HepG2 (cell line): ENCODE measurements at regions not wholly inside any gene's neighbourhood (a gene's known extent, or its start where the extent isn't known, plus 50 kb on each side); places are given as distances from the start of the nearest gene placed in this dataset.

ENCODE experiments used
- ATAC-seq: fragments of 200-7000 bp; cut with Tn5 transposase; 3 replicates; pipeline ENCODE4 v1.9.1; 2020; ENCODE audit warnings: mild to moderate bottlenecking, moderate library complexity
- BruUV-seq: library from RNA; stranded (reverse); fragments of 400-500 nt; replicated peaks from 2 replicates; lab custom pipeline; 2021; lab: Mats Ljungman, UMichigan
- CTCF ChIA-PET: fragments of 300-600 bp; formaldehyde crosslinking; extraction: SDS; loops from one replicate; lab custom pipeline; 2021; ENCODE audit warnings: low total read pairs, inconsistent platforms, low intra/inter-chr PET ratio; lab: Yijun Ruan, JAX
- POLR2A ChIA-PET: fragments of 350-600 bp; sonication (Branson Sonifier 250); formaldehyde crosslinking; loops from one replicate; lab custom pipeline; 2020; ENCODE audit warnings: antibody characterized with exemption, inconsistent platforms; lab: Yijun Ruan, JAX
- DNase-seq: peaks from one replicate; pipeline ENCODE4 v3.0.0-alpha.2; 2015; ENCODE audit warnings: low spot score
- FAIRE-seq: peaks from 3 replicates; lab custom pipeline; 2011; peaks lifted over from hg19 to GRCh38; lab: Jason Lieb, UNC
- H2AFZ ChIP-seq: one replicate; pipeline ENCODE4 v1.6.1; 2011; ENCODE audit warnings: low read length, inconsistent platforms
- H3K27ac ChIP-seq: fragments of 300-600 bp; 3 replicates; pipeline ENCODE4 v1.8.0; 2011; ENCODE audit warnings: mixed run types, mild to moderate bottlenecking, mixed read lengths, low read length, inconsistent platforms; ENCODE audit not compliant: insufficient read depth; ENCODE audit errors: extremely low read length
- H3K27me3 ChIP-seq, 2 experiments: fragments of 200-600 bp in 1 of 2; 2 replicates in 1 of 2; 3 replicates in 1 of 2; pipeline versions ENCODE4 v1.6.0 to v1.8.0; 2011; ENCODE audit warnings: low read length in 2 of 2, mild to moderate bottlenecking in 2 of 2, moderate library complexity in 2 of 2, inconsistent platforms in 1 of 2; ENCODE audit not compliant: insufficient read depth in 2 of 2, control insufficient read depth in 1 of 2
- H3K36me3 ChIP-seq, 2 experiments: fragments of 200-600 bp in 1 of 2; replicated peaks in 1 of 2; 2 replicates in 1 of 2; 3 replicates in 1 of 2; pipeline versions ENCODE4 v1.5.1 to v1.8.0; 2011; ENCODE audit warnings: low read length in 2 of 2, inconsistent platforms in 1 of 2; ENCODE audit not compliant: insufficient read depth in 2 of 2, control insufficient read depth in 1 of 2
- H3K4me1 ChIP-seq: 2 replicates; pipeline ENCODE4 v1.5.1; 2012; ENCODE audit warnings: low read length, inconsistent platforms; ENCODE audit not compliant: insufficient read depth
- H3K4me2 ChIP-seq: 2 replicates; pipeline ENCODE4 v1.6.0; 2011; ENCODE audit warnings: low read depth, low read length, inconsistent platforms
- H3K4me3 ChIP-seq, 3 experiments: fragments of 200-600 bp in 1 of 3; sonication (generic), shearing (Covaris generic) in 1 of 3; replicated peaks in 1 of 3; 2 replicates each; pipeline ENCODE4 v1.5.1; 2011 to 2016; ENCODE audit warnings: low read length in 3 of 3, inconsistent platforms in 2 of 3, low read depth in 2 of 3, mild to moderate bottlenecking in 2 of 3, control low read depth in 1 of 3, mixed read lengths in 1 of 3; ENCODE audit not compliant: insufficient read depth in 1 of 3
- H3K79me2 ChIP-seq: one replicate; pipeline ENCODE4 v1.6.1; 2011; ENCODE audit warnings: low read length, inconsistent platforms; ENCODE audit not compliant: insufficient read depth
- H3K9ac ChIP-seq: 2 replicates; pipeline ENCODE4 v1.6.0; 2011; ENCODE audit warnings: mild to moderate bottlenecking, low read depth, low read length, inconsistent platforms; ENCODE audit not compliant: insufficient read depth
- H3K9me3 ChIP-seq: 2 replicates; pipeline ENCODE4 v1.5.1; 2012; ENCODE audit warnings: mild to moderate bottlenecking, low read length
- H4K20me1 ChIP-seq: 2 replicates; pipeline ENCODE4 v1.6.0; 2011; ENCODE audit warnings: inconsistent platforms, mild to moderate bottlenecking, low read length, moderate library complexity; ENCODE audit not compliant: insufficient read depth
- CENPT ChIP-seq: sonication (generic); formaldehyde crosslinking; IDR thresholded peaks from 2 replicates; pipeline ENCODE4 v1.8.0; 2022; ENCODE audit warnings: low read depth, mild to moderate bottlenecking, moderate library complexity, missing genetic modification reagents
- KLF16 ChIP-seq, 2 experiments: sonication (generic) in 1 of 2; formaldehyde crosslinking in 1 of 2; IDR thresholded peaks; 2 replicates each; pipeline versions ENCODE4 v1.6.1 to v1.8.0; 2016 to 2023; ENCODE audit warnings: missing genetic modification reagents in 2 of 2, missing compliant biosample characterization in 1 of 2
- KMT2A ChIP-seq: sonication (generic); formaldehyde crosslinking; IDR thresholded peaks from 2 replicates; pipeline ENCODE4 v1.4.0; 2020; ENCODE audit warnings: missing genetic modification reagents
- SOX6 ChIP-seq, 2 experiments: fragments of 450-650 bp in 1 of 2; sonication (generic) in 1 of 2; formaldehyde crosslinking in 1 of 2; IDR thresholded peaks; 2 replicates each; pipeline versions ENCODE4 v1.4.0 to v1.6.1; 2017 to 2020; ENCODE audit warnings: antibody characterized with exemption in 1 of 2, mild to moderate bottlenecking in 1 of 2, missing genetic modification reagents in 1 of 2
- ZBTB1 ChIP-seq: sonication (generic); formaldehyde crosslinking; IDR thresholded peaks from 2 replicates; pipeline ENCODE4 v1.4.0; 2020; ENCODE audit warnings: missing genetic modification reagents, borderline replicate concordance
- ZBTB42 ChIP-seq: sonication (generic); formaldehyde crosslinking; IDR thresholded peaks from 2 replicates; pipeline ENCODE4 v1.5.0; 2020; ENCODE audit warnings: mild to moderate bottlenecking, missing genetic modification reagents
- ZFP37 ChIP-seq: sonication (generic); formaldehyde crosslinking; IDR thresholded peaks from 2 replicates; pipeline ENCODE4 v1.4.0; 2020; ENCODE audit warnings: missing genetic modification reagents, borderline replicate concordance
- ZNF17 ChIP-seq: sonication (generic); formaldehyde crosslinking; IDR thresholded peaks from 2 replicates; pipeline ENCODE4 v1.5.0; 2020; ENCODE audit warnings: mild to moderate bottlenecking, missing genetic modification reagents
- ZNF205 ChIP-seq: IDR thresholded peaks from 2 replicates; pipeline ENCODE4 v1.6.1; 2018; ENCODE audit warnings: missing biosample characterization, missing genetic modification reagents
- ZNF703 ChIP-seq: sonication (generic); formaldehyde crosslinking; IDR thresholded peaks from 2 replicates; pipeline ENCODE4 v1.5.1; 2020; ENCODE audit warnings: missing genetic modification reagents, mild to moderate bottlenecking, moderate library complexity, borderline replicate concordance
- WGBS: methylation state at CpG from one replicate; pipeline ENCODE4 v1.1.6; 2017; ENCODE audit warnings: low lambda C conversion rate; 5-methylcytosine and 5-hydroxymethylcytosine counted together
- in situ Hi-C: cut with HindIII; loops from 2 replicates; pipeline ENCODE4 v1.10.0; 2017; ENCODE audit warnings: low pct_unique_long_range_greater_than_20kb; ENCODE audit not compliant: extremely low pct_ligation_motif_present
- intact Hi-C: fragments of 100-400 bp; cut with micrococcal nuclease; formaldehyde crosslinking; loops from one replicate; pipeline ENCODE4 v1.10.0; 2022; ENCODE audit not compliant: unreplicated experiment
- TF ChIP-seq, protein P1 (sequence below): sonication (generic); formaldehyde crosslinking; conservative IDR thresholded peaks from 2 replicates; pipeline ENCODE4 v1.5.0; 2020; ENCODE audit warnings: missing genetic modification reagents
- TF ChIP-seq, protein P2 (sequence below): sonication (generic); formaldehyde crosslinking; IDR thresholded peaks from 2 replicates; pipeline ENCODE4 v1.4.0; 2020; ENCODE audit warnings: missing genetic modification reagents
- TF ChIP-seq, protein P3 (sequence below): sonication (generic); formaldehyde crosslinking; IDR thresholded peaks from 2 replicates; pipeline ENCODE4 v1.4.0; 2020; ENCODE audit warnings: mild to moderate bottlenecking, missing genetic modification reagents
- TF ChIP-seq, protein P4 (sequence below): sonication (generic); formaldehyde crosslinking; IDR thresholded peaks from 2 replicates; pipeline ENCODE4 v1.4.0; 2020; ENCODE audit warnings: mild to moderate bottlenecking, low read depth, missing genetic modification reagents
- TF ChIP-seq, protein P5 (sequence below): sonication (generic); formaldehyde crosslinking; IDR thresholded peaks from 2 replicates; pipeline ENCODE4 v1.8.0; 2023; ENCODE audit warnings: mild to moderate bottlenecking, missing genetic modification reagents
- TF ChIP-seq, protein P6 (sequence below): sonication (generic); formaldehyde crosslinking; IDR thresholded peaks from 2 replicates; pipeline ENCODE4 v1.5.0; 2020; ENCODE audit warnings: missing genetic modification reagents

DNA sequence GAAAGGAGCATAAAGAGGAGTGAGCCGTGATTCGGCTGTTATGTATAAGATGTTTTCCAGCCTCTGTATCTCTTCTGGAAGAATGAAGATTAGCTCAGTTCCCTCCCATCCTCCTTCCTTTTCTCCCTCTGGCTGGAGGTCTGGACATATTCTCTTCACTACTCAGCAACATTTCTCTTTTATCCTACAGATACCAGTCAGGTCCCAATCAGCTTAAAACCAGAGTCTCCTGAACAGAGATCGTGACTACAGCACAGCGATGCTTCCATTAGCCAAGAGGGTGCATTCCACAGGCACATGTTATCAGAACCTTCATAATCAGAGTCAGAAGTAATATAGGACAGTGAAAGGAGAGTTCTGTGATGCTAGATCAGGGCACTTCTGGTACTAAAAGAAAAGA lies 133.9 kb upstream of the SOX4 start:
- FAIRE-seq (no peak), ATAC-seq (no peak), DNase-seq (no peak)
- ChIA-PET POLR2A (no interaction called here), CTCF (no interaction called here)
- in situ Hi-C loops: no loop called here
- no peak overlapping the region for H3K4me3 ChIP-seq
- H2AFZ ChIP-seq: no peak overlapping the region
- H3K9ac ChIP-seq: no peak overlapping the region
- no peaks in the 10 kb centered on the region for H4K20me1 ChIP-seq
- intact Hi-C loops: no loop called here
- H3K4me2 ChIP-seq: no peak overlapping the region
- no peak overlapping the region for H3K27ac ChIP-seq
- no peaks in the 10 kb centered on the region for H3K79me2 ChIP-seq
- peaks cover 35% of the 10 kb centered on the region for H3K4me1 ChIP-seq
- no peaks in the 10 kb centered on the region for H3K27me3 ChIP-seq
- 61% methylated on average over 4 of the region's 4 CpGs for WGBS
- H3K36me3 ChIP-seq: no peaks in the 10 kb centered on the region
- no TSS peak for BruUV-seq
- H3K9me3 ChIP-seq: no peaks in the 10 kb centered on the region
- TF ChIP-seq, protein P1, sequence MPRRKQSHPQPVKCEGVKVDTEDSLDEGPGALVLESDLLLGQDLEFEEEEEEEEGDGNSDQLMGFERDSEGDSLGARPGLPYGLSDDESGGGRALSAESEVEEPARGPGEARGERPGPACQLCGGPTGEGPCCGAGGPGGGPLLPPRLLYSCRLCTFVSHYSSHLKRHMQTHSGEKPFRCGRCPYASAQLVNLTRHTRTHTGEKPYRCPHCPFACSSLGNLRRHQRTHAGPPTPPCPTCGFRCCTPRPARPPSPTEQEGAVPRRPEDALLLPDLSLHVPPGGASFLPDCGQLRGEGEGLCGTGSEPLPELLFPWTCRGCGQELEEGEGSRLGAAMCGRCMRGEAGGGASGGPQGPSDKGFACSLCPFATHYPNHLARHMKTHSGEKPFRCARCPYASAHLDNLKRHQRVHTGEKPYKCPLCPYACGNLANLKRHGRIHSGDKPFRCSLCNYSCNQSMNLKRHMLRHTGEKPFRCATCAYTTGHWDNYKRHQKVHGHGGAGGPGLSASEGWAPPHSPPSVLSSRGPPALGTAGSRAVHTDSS (CRISPR knock-in tag): no peak
- TF ChIP-seq KLF16 (CRISPR knock-in tag; IDR thresholded peaks at IDR 0.05) (no peak), ZNF703 (CRISPR knock-in tag) (no peak), CENPT (CRISPR knock-in tag) (no peak), ZFP37 (no peak), KMT2A (CRISPR knock-in tag) (no peak), ZBTB42 (CRISPR knock-in tag) (no peak), SOX6 (IDR thresholded peaks at IDR 0.05) (no peak), SOX6 (CRISPR knock-in tag; IDR thresholded peaks at IDR 0.05) (no peak), ZNF205 (CRISPR knock-in tag) (no peak), ZBTB1 (CRISPR knock-in tag) (no peak), ZNF17 (CRISPR knock-in tag) (no peak)
- TF ChIP-seq, protein P2, sequence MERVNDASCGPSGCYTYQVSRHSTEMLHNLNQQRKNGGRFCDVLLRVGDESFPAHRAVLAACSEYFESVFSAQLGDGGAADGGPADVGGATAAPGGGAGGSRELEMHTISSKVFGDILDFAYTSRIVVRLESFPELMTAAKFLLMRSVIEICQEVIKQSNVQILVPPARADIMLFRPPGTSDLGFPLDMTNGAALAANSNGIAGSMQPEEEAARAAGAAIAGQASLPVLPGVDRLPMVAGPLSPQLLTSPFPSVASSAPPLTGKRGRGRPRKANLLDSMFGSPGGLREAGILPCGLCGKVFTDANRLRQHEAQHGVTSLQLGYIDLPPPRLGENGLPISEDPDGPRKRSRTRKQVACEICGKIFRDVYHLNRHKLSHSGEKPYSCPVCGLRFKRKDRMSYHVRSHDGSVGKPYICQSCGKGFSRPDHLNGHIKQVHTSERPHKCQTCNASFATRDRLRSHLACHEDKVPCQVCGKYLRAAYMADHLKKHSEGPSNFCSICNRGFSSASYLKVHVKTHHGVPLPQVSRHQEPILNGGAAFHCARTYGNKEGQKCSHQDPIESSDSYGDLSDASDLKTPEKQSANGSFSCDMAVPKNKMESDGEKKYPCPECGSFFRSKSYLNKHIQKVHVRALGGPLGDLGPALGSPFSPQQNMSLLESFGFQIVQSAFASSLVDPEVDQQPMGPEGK (CRISPR knock-in tag): no peak
- TF ChIP-seq, protein P3, sequence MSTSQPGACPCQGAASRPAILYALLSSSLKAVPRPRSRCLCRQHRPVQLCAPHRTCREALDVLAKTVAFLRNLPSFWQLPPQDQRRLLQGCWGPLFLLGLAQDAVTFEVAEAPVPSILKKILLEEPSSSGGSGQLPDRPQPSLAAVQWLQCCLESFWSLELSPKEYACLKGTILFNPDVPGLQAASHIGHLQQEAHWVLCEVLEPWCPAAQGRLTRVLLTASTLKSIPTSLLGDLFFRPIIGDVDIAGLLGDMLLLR (CRISPR knock-in tag): no peak
- TF ChIP-seq, protein P4, sequence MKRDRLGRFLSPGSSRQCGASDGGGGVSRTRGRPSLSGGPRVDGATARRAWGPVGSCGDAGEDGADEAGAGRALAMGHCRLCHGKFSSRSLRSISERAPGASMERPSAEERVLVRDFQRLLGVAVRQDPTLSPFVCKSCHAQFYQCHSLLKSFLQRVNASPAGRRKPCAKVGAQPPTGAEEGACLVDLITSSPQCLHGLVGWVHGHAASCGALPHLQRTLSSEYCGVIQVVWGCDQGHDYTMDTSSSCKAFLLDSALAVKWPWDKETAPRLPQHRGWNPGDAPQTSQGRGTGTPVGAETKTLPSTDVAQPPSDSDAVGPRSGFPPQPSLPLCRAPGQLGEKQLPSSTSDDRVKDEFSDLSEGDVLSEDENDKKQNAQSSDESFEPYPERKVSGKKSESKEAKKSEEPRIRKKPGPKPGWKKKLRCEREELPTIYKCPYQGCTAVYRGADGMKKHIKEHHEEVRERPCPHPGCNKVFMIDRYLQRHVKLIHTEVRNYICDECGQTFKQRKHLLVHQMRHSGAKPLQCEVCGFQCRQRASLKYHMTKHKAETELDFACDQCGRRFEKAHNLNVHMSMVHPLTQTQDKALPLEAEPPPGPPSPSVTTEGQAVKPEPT (CRISPR knock-in tag): no peak
- TF ChIP-seq, protein P5, sequence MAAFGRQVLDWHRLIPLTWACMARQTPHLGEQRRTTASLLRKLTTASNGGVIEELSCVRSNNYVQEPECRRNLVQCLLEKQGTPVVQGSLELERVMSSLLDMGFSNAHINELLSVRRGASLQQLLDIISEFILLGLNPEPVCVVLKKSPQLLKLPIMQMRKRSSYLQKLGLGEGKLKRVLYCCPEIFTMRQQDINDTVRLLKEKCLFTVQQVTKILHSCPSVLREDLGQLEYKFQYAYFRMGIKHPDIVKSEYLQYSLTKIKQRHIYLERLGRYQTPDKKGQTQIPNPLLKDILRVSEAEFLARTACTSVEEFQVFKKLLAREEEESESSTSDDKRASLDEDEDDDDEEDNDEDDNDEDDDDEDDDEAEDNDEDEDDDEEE (CRISPR knock-in tag): no peak
- TF ChIP-seq, protein P6, sequence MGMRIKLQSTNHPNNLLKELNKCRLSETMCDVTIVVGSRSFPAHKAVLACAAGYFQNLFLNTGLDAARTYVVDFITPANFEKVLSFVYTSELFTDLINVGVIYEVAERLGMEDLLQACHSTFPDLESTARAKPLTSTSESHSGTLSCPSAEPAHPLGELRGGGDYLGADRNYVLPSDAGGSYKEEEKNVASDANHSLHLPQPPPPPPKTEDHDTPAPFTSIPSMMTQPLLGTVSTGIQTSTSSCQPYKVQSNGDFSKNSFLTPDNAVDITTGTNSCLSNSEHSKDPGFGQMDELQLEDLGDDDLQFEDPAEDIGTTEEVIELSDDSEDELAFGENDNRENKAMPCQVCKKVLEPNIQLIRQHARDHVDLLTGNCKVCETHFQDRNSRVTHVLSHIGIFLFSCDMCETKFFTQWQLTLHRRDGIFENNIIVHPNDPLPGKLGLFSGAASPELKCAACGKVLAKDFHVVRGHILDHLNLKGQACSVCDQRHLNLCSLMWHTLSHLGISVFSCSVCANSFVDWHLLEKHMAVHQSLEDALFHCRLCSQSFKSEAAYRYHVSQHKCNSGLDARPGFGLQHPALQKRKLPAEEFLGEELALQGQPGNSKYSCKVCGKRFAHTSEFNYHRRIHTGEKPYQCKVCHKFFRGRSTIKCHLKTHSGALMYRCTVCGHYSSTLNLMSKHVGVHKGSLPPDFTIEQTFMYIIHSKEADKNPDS: no peak
